Urinary bladder (tissue), 3 donors: ENCODE measurements at regions not wholly inside any gene's neighbourhood (a gene's known extent, or its start where the extent isn't known, plus 50 kb on each side); places are given as distances from the start of the nearest gene placed in this dataset.

ENCODE experiments used
- DNase-seq: peaks from one replicate; pipeline ENCODE4 v3.0.0-alpha.2; 2015; ENCODE audit errors: extremely low spot score
- H3K27ac ChIP-seq: one replicate; pipeline ENCODE4 v1.5.1; 2013; ENCODE audit warnings: low read depth, mild to moderate bottlenecking, moderate library complexity
- H3K36me3 ChIP-seq: one replicate; pipeline ENCODE4 v1.6.1; 2013; ENCODE audit warnings: mild to moderate bottlenecking, moderate library complexity; ENCODE audit not compliant: insufficient read depth
- H3K4me1 ChIP-seq: one replicate; pipeline ENCODE4 v1.6.1; 2013; ENCODE audit warnings: mild to moderate bottlenecking, moderate library complexity; ENCODE audit not compliant: insufficient read depth
- H3K4me3 ChIP-seq: one replicate; pipeline ENCODE4 v1.5.1; 2013; ENCODE audit warnings: low read depth, low read length
- WGBS: extraction: QIAGEN DNeasy Blood & Tissue Kit; methylation state at CpG from one replicate; pipeline ENCODE4 v1.1.7; 2013; 5-methylcytosine and 5-hydroxymethylcytosine counted together
- donor health status: healthy with polysubstance abuse.
- donor health status: healthy.

DNA sequence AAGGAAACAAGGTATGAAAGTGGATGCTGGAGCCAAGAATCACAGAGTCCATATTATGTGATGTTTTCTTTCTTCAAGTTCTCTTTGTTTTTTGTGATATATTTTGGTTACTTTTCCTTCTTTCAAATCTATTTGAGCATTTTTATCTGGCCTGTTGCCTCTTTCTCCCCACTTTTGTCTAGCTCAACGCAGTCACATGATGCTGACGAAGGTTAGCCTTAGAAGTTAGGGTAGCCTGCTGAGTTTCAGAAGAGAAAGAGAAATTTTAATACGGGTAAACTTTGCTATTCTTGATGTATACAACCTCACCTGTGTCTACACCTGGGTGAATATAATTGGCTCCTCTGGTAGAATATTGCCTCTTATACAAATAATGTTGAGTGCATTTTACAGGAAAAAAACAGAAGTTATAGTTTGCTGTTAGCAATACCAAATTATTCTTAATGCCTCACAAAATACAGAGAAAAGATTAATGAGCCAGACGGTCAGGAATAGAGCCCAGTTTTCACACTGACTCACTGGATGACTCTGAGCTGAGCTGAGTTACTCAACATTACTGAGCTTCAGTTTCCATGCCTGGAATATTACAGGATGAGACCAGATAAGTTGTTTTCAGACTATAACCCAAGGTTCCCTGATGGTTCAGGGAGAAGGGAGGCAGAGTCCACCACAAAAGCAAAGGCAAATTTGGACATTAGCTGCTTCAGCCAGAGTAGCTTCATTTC lies 161.6 kb upstream of the BDNF start:
- Histone ChIP-seq H3K4me1 (no peaks in the 10 kb centered on the region), H3K4me3 (no peak overlapping the region), H3K27ac (no peak overlapping the region), H3K36me3 (no peaks in the 10 kb centered on the region)
- 66% methylated on average over 4 of the region's 4 CpGs for WGBS
- no peak for DNase-seq

- WGBS, result 87% methylated on average over 2 of the region's 2 CpGs
- Histone ChIP-seq H3K27ac (no peak overlapping the region), H3K4me3 (no peak overlapping the region), H3K36me3 (no peaks in the 10 kb centered on the region), H3K4me1 (no peaks in the 10 kb centered on the region)
- no peak for DNase-seq
These were observed 160.6 kb upstream of the BDNF start for GRCh38 chr11:27860811-27861210.

DNA sequence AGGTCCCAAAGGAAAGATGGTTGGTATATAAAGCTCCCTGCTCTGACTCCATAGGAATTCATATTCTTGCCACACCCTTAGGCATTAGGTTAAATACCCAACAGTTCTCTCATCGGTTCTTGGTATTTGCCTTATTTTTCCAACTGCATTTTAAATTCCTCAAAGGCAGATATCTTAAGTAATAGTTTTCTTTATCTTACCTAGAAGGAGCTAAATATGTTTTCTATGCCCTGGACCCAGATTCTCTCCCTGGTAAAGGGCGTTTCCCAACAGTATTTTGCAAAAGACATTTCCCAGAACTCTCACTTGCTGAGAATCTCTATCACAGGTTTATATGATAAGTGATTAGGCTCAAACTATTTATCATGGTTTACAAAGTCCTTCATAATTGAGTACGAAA lies 158.6 kb upstream of the BDNF start:
- Histone ChIP-seq H3K4me1 (no peaks in the 10 kb centered on the region), H3K36me3 (no peaks in the 10 kb centered on the region), H3K27ac (no peak overlapping the region), H3K4me3 (no peak overlapping the region)
- WGBS, result 84% methylated on average over 3 of the region's 3 CpGs
- DNase-seq, result no peak

DNA sequence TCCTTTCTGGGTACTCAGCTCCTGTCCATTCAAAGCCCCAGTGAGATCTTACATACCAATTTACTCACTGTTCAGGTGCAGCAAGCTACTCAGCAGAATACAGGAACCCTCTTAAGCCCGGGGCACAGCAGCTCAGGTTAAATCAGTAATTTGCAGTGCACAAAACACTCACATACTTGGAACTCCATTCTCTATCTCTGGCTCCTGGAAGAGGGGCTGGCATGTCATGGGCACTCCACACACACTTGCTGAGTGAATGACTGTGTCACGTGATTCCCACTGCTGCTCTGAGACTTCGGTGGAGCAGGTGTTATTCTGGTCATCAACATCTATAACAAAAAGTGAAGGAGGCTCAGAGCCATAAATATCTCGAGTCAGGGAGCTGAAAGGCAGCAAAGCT lies 157.3 kb upstream of the BDNF start:
- no peak for DNase-seq
- H3K27ac ChIP-seq, result no peak overlapping the region
- no peaks in the 10 kb centered on the region for H3K36me3 ChIP-seq
- no peaks in the 10 kb centered on the region for H3K4me1 ChIP-seq
- WGBS, result 63% methylated on average over 4 of the region's 4 CpGs
- no peak overlapping the region for H3K4me3 ChIP-seq

GRCh38 chr11:27857014-27857413 lies 156.8 kb upstream of the BDNF start:
- Histone ChIP-seq H3K4me1 (no peaks in the 10 kb centered on the region), H3K4me3 (no peak overlapping the region), H3K36me3 (no peaks in the 10 kb centered on the region), H3K27ac (no peak overlapping the region)
- DNase-seq, result no peak
- WGBS, result 52% methylated on average over 4 of the region's 4 CpGs

DNA sequence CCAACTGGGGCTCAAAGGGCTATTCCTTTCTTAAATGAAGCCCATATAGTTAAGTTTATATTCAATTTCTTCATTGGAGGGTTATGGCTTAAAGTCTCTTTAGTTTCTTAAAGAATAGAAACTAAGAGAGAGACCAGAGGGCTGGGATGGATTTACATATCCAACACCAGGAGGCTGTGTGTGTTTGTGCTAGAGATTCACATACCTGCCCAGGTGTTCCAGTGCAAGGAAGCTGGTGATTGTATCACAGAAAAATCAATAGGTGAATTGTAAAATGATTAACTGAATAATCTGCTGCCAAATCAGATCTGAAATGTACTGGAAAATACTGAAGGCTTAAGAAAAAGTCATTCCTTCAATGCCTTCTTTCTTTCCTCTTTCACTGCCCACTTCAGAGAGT lies 148.2 kb upstream of the BDNF start:
- H3K4me1 ChIP-seq, result no peaks in the 10 kb centered on the region
- DNase-seq, result no peak
- no peaks in the 10 kb centered on the region for H3K36me3 ChIP-seq
- no peak overlapping the region for H3K4me3 ChIP-seq
- H3K27ac ChIP-seq, result no peak overlapping the region

DNA sequence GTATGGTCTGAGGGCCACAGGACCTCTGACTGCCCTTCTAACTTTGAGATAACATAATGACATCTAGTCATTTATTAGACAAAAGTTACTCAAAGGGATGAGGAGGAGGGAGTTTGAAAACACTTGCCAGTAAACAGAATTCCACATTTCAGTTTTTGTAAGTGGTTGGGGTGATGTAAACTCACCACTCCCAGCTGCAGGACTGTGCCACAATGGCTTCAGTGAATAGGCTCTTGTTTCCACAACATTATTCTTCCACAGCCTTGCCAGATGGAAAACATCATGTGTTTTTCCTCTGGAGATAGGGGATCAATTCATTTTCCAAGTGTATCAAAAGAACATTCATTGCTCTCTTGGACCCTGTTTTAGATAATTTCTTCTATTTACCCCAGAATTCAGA lies 147.2 kb upstream of the BDNF start:
- H3K4me1 ChIP-seq, result no peaks in the 10 kb centered on the region
- no peak overlapping the region for H3K4me3 ChIP-seq
- DNase-seq, result no peak
- no peak overlapping the region for H3K27ac ChIP-seq
- no peaks in the 10 kb centered on the region for H3K36me3 ChIP-seq

- H3K4me1 ChIP-seq, result no peaks in the 10 kb centered on the region
- no peak overlapping the region for H3K4me3 ChIP-seq
- H3K36me3 ChIP-seq, result no peaks in the 10 kb centered on the region
- no peak overlapping the region for H3K27ac ChIP-seq
- DNase-seq, result no peak
These were observed 142.0 kb upstream of the BDNF start for GRCh38 chr11:27842290-27842689.

DNA sequence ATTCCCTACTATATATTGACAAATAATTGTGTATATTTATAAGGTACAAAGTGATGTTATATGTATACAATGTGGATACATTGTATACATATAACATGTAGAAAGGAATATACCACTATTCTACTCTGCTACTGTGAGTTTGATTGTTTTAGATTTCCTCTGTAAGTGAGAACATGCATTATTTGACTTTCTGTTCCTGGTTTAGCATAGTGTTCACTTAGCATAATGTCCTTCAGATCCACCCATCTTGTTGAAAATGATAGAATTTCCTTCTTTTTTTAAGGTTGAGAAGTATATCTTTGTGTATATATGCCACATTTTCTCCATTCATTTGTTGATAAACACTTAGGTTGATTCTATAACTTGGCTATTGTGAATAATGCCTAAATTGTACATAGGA lies 140.8 kb upstream of the BDNF start:
- DNase-seq, result no peak

DNA sequence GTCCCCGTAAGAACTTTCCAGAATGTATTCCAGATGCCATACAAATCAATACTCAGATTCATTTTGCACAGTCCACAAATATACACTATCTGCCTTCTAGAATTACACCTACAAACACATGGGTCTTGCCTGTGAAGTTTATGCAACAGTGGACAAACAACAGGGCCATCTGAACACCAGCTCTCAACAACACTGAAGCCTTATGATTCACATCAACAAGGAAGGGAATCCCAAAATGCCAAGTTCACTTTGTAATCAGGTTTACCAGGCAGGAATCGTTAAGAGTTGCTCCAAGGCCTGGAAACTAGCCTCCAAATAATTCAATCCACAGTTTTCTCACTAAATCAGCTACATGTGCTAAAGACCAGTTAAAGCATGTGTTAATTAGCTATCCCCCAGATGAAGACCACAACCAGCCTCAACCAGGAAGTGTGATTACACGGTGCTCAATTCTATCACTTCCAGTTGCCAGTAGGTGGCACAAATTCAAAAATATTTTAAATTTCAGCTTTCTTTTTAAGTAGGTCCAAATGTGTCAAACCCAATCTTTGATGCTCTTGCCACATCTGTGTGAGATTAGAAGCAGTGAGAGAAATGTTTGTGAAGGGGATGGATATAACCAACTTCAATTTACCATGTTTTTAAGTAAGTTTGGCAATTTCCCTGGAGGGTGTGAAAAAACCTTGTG lies 139.1 kb upstream of the BDNF start:
- no peak for DNase-seq
- Histone ChIP-seq H3K36me3 (no peaks in the 10 kb centered on the region), H3K4me3 (no peak overlapping the region), H3K4me1 (no peaks in the 10 kb centered on the region), H3K27ac (no peak overlapping the region)
- WGBS, result 44% methylated on average over 3 of the region's 3 CpGs

More for the DNA sequence above, 140.8 kb upstream of the BDNF start:
- H3K4me1 ChIP-seq, result no peaks in the 10 kb centered on the region
- H3K36me3 ChIP-seq, result no peaks in the 10 kb centered on the region
- no peak overlapping the region for H3K4me3 ChIP-seq
- H3K27ac ChIP-seq, result no peak overlapping the region

GRCh38 chr11:27838674-27839073 lies 138.4 kb upstream of the BDNF start:
- 32% methylated on average over 6 of the region's 6 CpGs for WGBS
- Histone ChIP-seq H3K4me3 (no peak overlapping the region), H3K27ac (no peak overlapping the region), H3K4me1 (no peaks in the 10 kb centered on the region), H3K36me3 (no peaks in the 10 kb centered on the region)
- DNase-seq, result no peak

DNA sequence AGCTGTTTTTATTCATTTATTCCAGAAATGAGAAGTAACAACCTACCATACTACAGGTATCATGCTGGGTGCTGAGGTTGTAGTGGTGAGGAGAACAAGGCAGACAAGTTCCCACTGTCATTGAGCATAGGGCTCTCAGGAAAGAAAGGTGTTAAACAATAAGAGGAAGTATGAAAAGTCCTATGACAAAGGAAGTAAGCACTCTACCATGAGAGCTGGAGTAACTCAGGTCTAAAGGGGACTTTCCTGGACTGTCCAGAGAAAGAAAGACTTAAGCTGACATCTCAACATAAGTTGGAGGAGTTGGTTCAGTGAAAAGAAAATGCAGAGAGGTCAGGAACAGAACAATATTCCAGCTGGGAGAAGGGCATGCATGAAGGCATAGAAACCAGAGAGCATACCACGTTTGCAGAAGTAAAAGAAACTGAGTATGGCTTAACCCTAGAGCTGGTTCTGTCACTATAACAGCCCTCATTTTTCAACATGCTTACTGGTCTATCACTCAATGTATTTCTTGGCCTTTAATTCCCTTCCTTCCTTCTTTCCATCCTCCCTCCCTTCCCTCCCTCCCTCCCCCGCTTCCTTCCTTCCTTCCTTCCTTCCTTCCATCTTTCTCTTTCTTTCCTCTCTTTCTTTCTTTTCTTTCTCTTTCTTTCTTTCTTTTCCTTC lies 137.8 kb upstream of the BDNF start:
- Histone ChIP-seq H3K36me3 (no peaks in the 10 kb centered on the region), H3K4me1 (no peaks in the 10 kb centered on the region), H3K27ac (no peak overlapping the region), H3K4me3 (no peak overlapping the region)
- 66% methylated on average over 2 of the region's 2 CpGs for WGBS
- no peak for DNase-seq

- Histone ChIP-seq H3K4me3 (no peak overlapping the region), H3K4me1 (no peaks in the 10 kb centered on the region), H3K27ac (no peak overlapping the region), H3K36me3 (no peaks in the 10 kb centered on the region)
- no peak for DNase-seq
- 70% methylated on average over 3 of the region's 3 CpGs for WGBS
These were observed 130.0 kb upstream of the BDNF start for GRCh38 chr11:27830206-27830605.

GRCh38 chr11:27820249-27820648 lies 120.0 kb upstream of the BDNF start:
- Histone ChIP-seq H3K4me3 (no peak overlapping the region), H3K36me3 (no peaks in the 10 kb centered on the region), H3K4me1 (no peaks in the 10 kb centered on the region), H3K27ac (no peak overlapping the region)
- DNase-seq, result no peak
